ENCODE measurements at regions not wholly inside any gene's neighbourhood (a gene's known extent, or its start where the extent isn't known, plus 50 kb on each side); places are given as distances from the start of the nearest gene placed in this dataset.

DNA sequence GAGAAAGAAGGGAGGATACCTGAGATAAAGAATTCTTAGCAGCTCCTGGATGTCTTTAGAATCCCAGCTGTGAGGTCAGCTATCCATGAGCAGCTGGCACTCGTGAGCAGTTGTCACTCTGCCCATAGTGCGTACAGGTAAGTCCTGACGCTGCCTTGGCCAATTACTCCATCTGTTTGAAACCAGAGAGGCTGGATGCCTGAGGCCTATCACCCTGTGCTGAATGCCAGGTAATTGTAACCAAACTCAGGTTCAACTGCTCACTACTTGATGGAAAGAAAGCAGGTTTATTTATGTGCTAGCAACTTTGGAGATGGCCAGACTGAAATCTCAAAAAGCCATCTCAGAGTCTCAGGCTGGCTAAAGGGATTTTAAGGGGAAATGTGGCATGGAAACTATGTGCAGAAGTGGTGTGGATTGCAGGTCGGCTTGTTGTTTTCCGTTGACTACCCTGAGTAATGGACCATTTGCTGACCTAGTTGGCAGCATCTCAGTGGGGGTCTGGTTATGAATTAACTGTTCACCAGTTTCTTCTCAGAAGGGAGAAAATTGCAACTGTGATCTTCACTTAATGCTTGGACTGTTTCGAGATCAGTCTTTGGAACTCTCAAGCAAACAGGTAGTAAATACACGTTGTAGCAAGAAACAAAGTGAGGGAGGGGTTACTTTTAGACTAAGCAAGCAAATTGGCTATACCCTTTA is 1614.0 kb upstream of the PCDH10 start:
- Histone ChIP-seq H3K9me3 (replicated peaks in 1 of 2; ENCODE audit: control insufficient read depth in 1 of 2, insufficient read depth in 1 of 2, low read length in 2 of 2) (peaks cover 0 to 3% of the 10 kb centered on the region in 2 donors), H3K4me3 (replicated peaks in 1 of 3; ENCODE audit: low read depth in 2 of 3, low read length in 3 of 3) (no peak overlapping the region), H2AFZ (ENCODE audit: insufficient read depth, low read depth, low read length, poor library complexity, severe bottlenecking) (no peak overlapping the region), H3K4me2 (replicated peaks; ENCODE audit: extremely low read depth, low read length, poor library complexity, severe bottlenecking) (no peak overlapping the region), H3K9ac (ENCODE audit: insufficient read depth, low read length, poor library complexity, severe bottlenecking) (no peak overlapping the region), H4K20me1 (ENCODE audit: insufficient read depth, low read length) (no peaks in the 10 kb centered on the region), H3K79me2 (ENCODE audit: insufficient read depth, low read length) (no peaks in the 10 kb centered on the region), H3K4me1 (ENCODE audit: control insufficient read depth in 1 of 2, insufficient read depth in 2 of 2, low read length in 2 of 2) (no peaks in the 10 kb centered on the region), H3K27ac (ENCODE audit: low read depth in 1 of 2, low read length in 2 of 2) (no peak overlapping the region), H3K27me3 (ENCODE audit: control insufficient read depth in 2 of 2, insufficient read depth in 2 of 2, low read length in 2 of 2) (no peaks in the 10 kb centered on the region), H3K36me3 (replicated peaks in 1 of 2; ENCODE audit: control insufficient read depth in 1 of 2, insufficient read depth in 2 of 2, low read length in 2 of 2) (no peaks in the 10 kb centered on the region)
- Mint-ChIP-seq H3K4me3 (no peak overlapping the region), H3K36me3 (no peaks in the 10 kb centered on the region), H3K9me3 (peaks cover 0 to 5% (median 0%) of the 10 kb centered on the region in 7 donors), H3K27ac (no peak overlapping the region), H3K27me3 (ENCODE audit: low read depth in 3 of 3) (peaks cover 0 to 1% (median 0%) of the 10 kb centered on the region in 3 donors), H3K4me1 (no peaks in the 10 kb centered on the region)
- WGBS (ENCODE audit: insufficient coverage), result 92% methylated on average over 5 of the region's 7 CpGs
- TF ChIP-seq, protein P1, sequence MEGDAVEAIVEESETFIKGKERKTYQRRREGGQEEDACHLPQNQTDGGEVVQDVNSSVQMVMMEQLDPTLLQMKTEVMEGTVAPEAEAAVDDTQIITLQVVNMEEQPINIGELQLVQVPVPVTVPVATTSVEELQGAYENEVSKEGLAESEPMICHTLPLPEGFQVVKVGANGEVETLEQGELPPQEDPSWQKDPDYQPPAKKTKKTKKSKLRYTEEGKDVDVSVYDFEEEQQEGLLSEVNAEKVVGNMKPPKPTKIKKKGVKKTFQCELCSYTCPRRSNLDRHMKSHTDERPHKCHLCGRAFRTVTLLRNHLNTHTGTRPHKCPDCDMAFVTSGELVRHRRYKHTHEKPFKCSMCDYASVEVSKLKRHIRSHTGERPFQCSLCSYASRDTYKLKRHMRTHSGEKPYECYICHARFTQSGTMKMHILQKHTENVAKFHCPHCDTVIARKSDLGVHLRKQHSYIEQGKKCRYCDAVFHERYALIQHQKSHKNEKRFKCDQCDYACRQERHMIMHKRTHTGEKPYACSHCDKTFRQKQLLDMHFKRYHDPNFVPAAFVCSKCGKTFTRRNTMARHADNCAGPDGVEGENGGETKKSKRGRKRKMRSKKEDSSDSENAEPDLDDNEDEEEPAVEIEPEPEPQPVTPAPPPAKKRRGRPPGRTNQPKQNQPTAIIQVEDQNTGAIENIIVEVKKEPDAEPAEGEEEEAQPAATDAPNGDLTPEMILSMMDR (IDR thresholded peaks at IDR 0.05), result no peak
- intact Hi-C loops (cut with micrococcal nuclease), result no loop called here
- DNase-seq, result no peak

GRCh38 chr4:131540256-131540655 is 1608.8 kb upstream of the PCDH10 start:
- no peak overlapping the region for H3K27ac Mint-ChIP-seq
- Histone ChIP-seq H3K4me3 (replicated peaks in 1 of 3; ENCODE audit: low read depth in 2 of 3, low read length in 3 of 3) (no peak overlapping the region), H3K9me3 (replicated peaks in 1 of 2; ENCODE audit: control insufficient read depth in 1 of 2, insufficient read depth in 1 of 2, low read length in 2 of 2) (no peaks in the 10 kb centered on the region), H3K79me2 (ENCODE audit: insufficient read depth, low read length) (no peaks in the 10 kb centered on the region), H3K4me2 (replicated peaks; ENCODE audit: extremely low read depth, low read length, poor library complexity, severe bottlenecking) (no peak overlapping the region), H3K27ac (ENCODE audit: low read depth in 1 of 2, low read length in 2 of 2) (no peak overlapping the region), H3K9ac (ENCODE audit: insufficient read depth, low read length, poor library complexity, severe bottlenecking) (no peak overlapping the region), H3K27me3 (ENCODE audit: control insufficient read depth in 2 of 2, insufficient read depth in 2 of 2, low read length in 2 of 2) (no peaks in the 10 kb centered on the region), H4K20me1 (ENCODE audit: insufficient read depth, low read length) (no peaks in the 10 kb centered on the region), H2AFZ (ENCODE audit: insufficient read depth, low read depth, low read length, poor library complexity, severe bottlenecking) (no peak overlapping the region), H3K4me1 (ENCODE audit: control insufficient read depth in 1 of 2, insufficient read depth in 2 of 2, low read length in 2 of 2) (no peaks in the 10 kb centered on the region), H3K36me3 (replicated peaks in 1 of 2; ENCODE audit: control insufficient read depth in 1 of 2, insufficient read depth in 2 of 2, low read length in 2 of 2) (no peaks in the 10 kb centered on the region)
- no peak overlapping the region for H3K4me3 Mint-ChIP-seq
- H3K27me3 Mint-ChIP-seq (ENCODE audit: low read depth in 3 of 3), result peaks cover 0 to 1% (median 0%) of the 10 kb centered on the region in 3 donors
- no peak for DNase-seq
- no peaks in the 10 kb centered on the region for H3K9me3 Mint-ChIP-seq
- TF ChIP-seq, protein P1 (IDR thresholded peaks at IDR 0.05), result no peak
- no peaks in the 10 kb centered on the region for H3K36me3 Mint-ChIP-seq
- intact Hi-C loops (cut with micrococcal nuclease), result no loop called here
- no peaks in the 10 kb centered on the region for H3K4me1 Mint-ChIP-seq
- WGBS (ENCODE audit: insufficient coverage), result 100% methylated on average over 2 of the region's 3 CpGs
